Endothelial cell of umbilical vein (primary cell): ENCODE measurements at regions not wholly inside any gene's neighbourhood (a gene's known extent, or its start where the extent isn't known, plus 50 kb on each side); places are given as distances from the start of the nearest gene placed in this dataset.

ENCODE experiments used
- BruUV-seq: library from RNA; stranded (reverse); fragments of 400-500 nt; replicated peaks from 2 replicates; lab custom pipeline; 2021; lab: Mats Ljungman, UMichigan
- CTCF ChIA-PET: fragments of 300-600, 350-600 bp; sonication (Branson Sonifier 250); formaldehyde crosslinking; loops from one replicate; lab custom pipeline; 2021; ENCODE audit warnings: antibody characterized with exemption, inconsistent platforms; lab: Charles Lee
- POLR2A ChIA-PET: fragments of 300-600, 350-600 bp; sonication (Branson Sonifier 250); formaldehyde crosslinking; loops from one replicate; lab custom pipeline; 2021; ENCODE audit warnings: antibody characterized with exemption, inconsistent platforms; lab: Charles Lee
- DNase-seq: peaks from one replicate; pipeline ENCODE4 v3.0.0-alpha.2; 2011; ENCODE audit warnings: low read depth, low spot score
- FAIRE-seq: peaks from 2 replicates; lab custom pipeline; 2011; peaks lifted over from hg19 to GRCh38; lab: Jason Lieb, UNC
- H2AFZ ChIP-seq: 2 replicates; pipeline ENCODE4 v1.6.0; 2012; ENCODE audit warnings: low read depth, low read length, control low read depth, inconsistent platforms
- H3K27ac ChIP-seq: 2 replicates; pipeline ENCODE4 v1.5.1; 2011; ENCODE audit warnings: low read depth, mild to moderate bottlenecking, control low read depth, low read length, moderate library complexity; ENCODE audit not compliant: insufficient read depth
- H3K27me3 ChIP-seq, 2 experiments: 2 replicates each; pipeline versions ENCODE4 v1.6.0 to v1.6.1; 2011; ENCODE audit warnings: low read length in 2 of 2, mixed read lengths in 1 of 2; ENCODE audit not compliant: control insufficient read depth in 2 of 2, insufficient read depth in 2 of 2
- H3K36me3 ChIP-seq, 2 experiments: 2 replicates in 1 of 2; 3 replicates in 1 of 2; pipeline ENCODE4 v1.5.1; 2011; ENCODE audit warnings: low read length in 2 of 2, mild to moderate bottlenecking in 1 of 2, moderate library complexity in 1 of 2; ENCODE audit not compliant: control insufficient read depth in 2 of 2, insufficient read depth in 2 of 2; ENCODE audit errors: extremely low read depth in 1 of 2
- H3K4me1 ChIP-seq: 3 replicates; pipeline ENCODE4 v1.5.1; 2011; ENCODE audit warnings: mild to moderate bottlenecking, low read length; ENCODE audit not compliant: control insufficient read depth, insufficient read depth; ENCODE audit errors: extremely low read depth
- H3K4me2 ChIP-seq: 2 replicates; pipeline ENCODE4 v1.6.1; 2011; ENCODE audit warnings: low read length, control low read depth, mixed read lengths; ENCODE audit not compliant: insufficient read depth
- H3K4me3 ChIP-seq, 3 experiments: fragments of 200-600 bp in 1 of 3; sonication (generic), shearing (Covaris generic) in 1 of 3; replicated peaks in 1 of 3; 2 replicates each; pipeline ENCODE4 v1.5.1; 2011 to 2016; ENCODE audit warnings: control low read depth in 3 of 3, low read length in 3 of 3, mild to moderate bottlenecking in 2 of 3, inconsistent platforms in 1 of 3, low read depth in 1 of 3, moderate library complexity in 1 of 3; ENCODE audit not compliant: insufficient read depth in 1 of 3
- H3K79me2 ChIP-seq: 2 replicates; pipeline ENCODE4 v1.6.0; 2012; ENCODE audit warnings: low read length, inconsistent platforms; ENCODE audit not compliant: control insufficient read depth, insufficient read depth
- H3K9ac ChIP-seq: replicated peaks from 2 replicates; pipeline ENCODE3; 2011; ENCODE audit warnings: low read length, control low read depth; ENCODE audit not compliant: insufficient read depth; ENCODE audit errors: extremely low read depth
- H3K9me1 ChIP-seq: replicated peaks from 3 replicates; pipeline ENCODE4 v1.6.0; 2011; ENCODE audit warnings: mild to moderate bottlenecking, low read length; ENCODE audit not compliant: control insufficient read depth, insufficient read depth; ENCODE audit errors: extremely low read depth
- H3K9me3 ChIP-seq: replicated peaks from 2 replicates; pipeline ENCODE4 v1.5.1; 2012; ENCODE audit warnings: low read length, inconsistent platforms; ENCODE audit not compliant: control insufficient read depth, insufficient read depth
- H4K20me1 ChIP-seq: replicated peaks from 2 replicates; pipeline ENCODE3; 2011; ENCODE audit warnings: mild to moderate bottlenecking, low read length; ENCODE audit not compliant: control insufficient read depth, insufficient read depth; ENCODE audit errors: extremely low read depth
- CTCF ChIP-seq, 2 donors: IDR thresholded peaks; 1 replicate in 1 of 2; 2 replicates in 1 of 2; pipeline ENCODE4 v1.5.1; 2011; ENCODE audit warnings: low read length in 2 of 2, mild to moderate bottlenecking in 2 of 2, moderate library complexity in 2 of 2, control low read depth in 1 of 2, inconsistent platforms in 1 of 2, low read depth in 1 of 2; ENCODE audit not compliant: insufficient read depth in 1 of 2; ENCODE audit errors: extremely low read depth in 1 of 2
- EZH2 ChIP-seq: IDR thresholded peaks from 2 replicates; pipeline ENCODE4 v1.6.1; 2012; ENCODE audit warnings: borderline replicate concordance, low read depth, mild to moderate bottlenecking, moderate library complexity, low read length, inconsistent platforms; ENCODE audit not compliant: severe bottlenecking
- FOS ChIP-seq: IDR thresholded peaks from 2 replicates; pipeline ENCODE4 v1.6.1; 2011; ENCODE audit warnings: mild to moderate bottlenecking, low read length, moderate library complexity, borderline replicate concordance; ENCODE audit not compliant: insufficient read depth
- GATA2 ChIP-seq: IDR thresholded peaks from 2 replicates; pipeline ENCODE4 v1.7.0; 2011; ENCODE audit warnings: low read depth, mild to moderate bottlenecking, moderate library complexity, mixed read lengths, low read length; ENCODE audit not compliant: insufficient read length, insufficient read depth
- JUN ChIP-seq: IDR thresholded peaks from 2 replicates; pipeline ENCODE4 v1.6.1; 2011; ENCODE audit warnings: borderline replicate concordance, low read depth; ENCODE audit not compliant: insufficient read length, insufficient read depth
- MAX ChIP-seq: IDR thresholded peaks from 2 replicates; pipeline ENCODE4 v1.6.1; 2011; ENCODE audit not compliant: insufficient read depth, insufficient read length
- MYC ChIP-seq: IDR thresholded peaks from one replicate; pipeline ENCODE4 v1.6.1; 2011; ENCODE audit warnings: mild to moderate bottlenecking, low read depth, low read length
- POLR2A ChIP-seq: IDR thresholded peaks from 2 replicates; pipeline ENCODE4 v1.6.1; 2012; ENCODE audit warnings: low read depth, mild to moderate bottlenecking, control low read depth, low read length
- POLR2AphosphoS5 ChIP-seq: IDR thresholded peaks from 2 replicates; pipeline ENCODE4 v1.6.1; 2012; ENCODE audit warnings: low read depth, mild to moderate bottlenecking, control low read depth, low read length, moderate library complexity; ENCODE audit not compliant: insufficient read depth
- dilution Hi-C: fragments of 300-500 bp; cut with MboI; formaldehyde crosslinking; loops from one replicate; pipeline ENCODE4 v1.15.0; 2019; ENCODE audit warnings: low sequenced_read_pairs; ENCODE audit not compliant: extremely low pct_ligation_motif_present
- intact Hi-C: fragments of 100-400 bp; cut with micrococcal nuclease; formaldehyde crosslinking; loops from one replicate; pipeline ENCODE4 v1.10.0; 2022

DNA sequence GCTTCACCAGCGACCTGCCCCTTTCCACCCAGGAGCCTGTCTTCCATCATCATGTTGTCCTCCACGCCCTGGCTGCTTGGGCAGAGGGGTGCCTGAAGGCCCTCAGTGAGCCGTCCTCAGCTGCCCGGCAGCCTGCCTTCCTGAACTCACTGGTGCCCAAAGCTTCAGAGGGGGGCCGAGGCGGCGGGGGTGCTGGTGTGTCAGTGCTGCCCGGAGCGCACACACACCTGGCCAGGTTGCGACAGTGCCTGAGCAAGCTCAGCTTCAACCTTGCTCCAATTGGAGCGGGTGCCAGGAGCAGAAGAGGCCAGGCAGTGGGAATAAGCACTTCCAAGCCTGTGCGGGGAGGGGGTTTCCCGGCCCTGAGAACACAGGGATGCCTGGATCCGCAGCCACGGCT lies 566.3 kb downstream of the INHBA start:
- Histone ChIP-seq H3K36me3 (no peaks in the 10 kb centered on the region), H3K27me3 (no peaks in the 10 kb centered on the region), H3K4me2 (no peak overlapping the region), H3K9ac (no peak overlapping the region), H3K79me2 (no peaks in the 10 kb centered on the region), H3K27ac (no peak overlapping the region), H3K9me3 (no peaks in the 10 kb centered on the region), H3K4me1 (no peaks in the 10 kb centered on the region), H3K4me3 (no peak overlapping the region), H4K20me1 (no peaks in the 10 kb centered on the region), H3K9me1 (no peaks in the 10 kb centered on the region), H2AFZ (no peak overlapping the region)
- no peak for DNase-seq
- dilution Hi-C loops (no loop called here), intact Hi-C loops (no loop called here)
- CTCF ChIA-PET, result no interaction called here
- FAIRE-seq, result no peak
- POLR2A ChIA-PET, result no interaction called here
- BruUV-seq, result no TSS peak
- no peak for TF ChIP-seq POLR2AphosphoS5
- no peak for TF ChIP-seq EZH2
- no peak for TF ChIP-seq POLR2A
- no peak for TF ChIP-seq GATA2
- TF ChIP-seq FOS, result no peak
- no peak for TF ChIP-seq MAX
- TF ChIP-seq JUN, result no peak
- no peak for TF ChIP-seq MYC
- no peak for TF ChIP-seq CTCF (IDR thresholded peaks at IDR 0.05; ENCODE audit: extremely low read depth in 1 of 2, insufficient read depth in 1 of 2, low read depth in 1 of 2, low read length in 2 of 2)
